Stimulated activated CD4-positive, alpha-beta T cell treated with anti-CD3 and anti-CD28 coated beads, Interleukin-15, amount 100 ng/mL, for 48 hours (primary cell): ENCODE measurements at regions not wholly inside any gene's neighbourhood (a gene's known extent, or its start where the extent isn't known, plus 50 kb on each side); places are given as distances from the start of the nearest gene placed in this dataset.
"Not testable (repeated sequence)": the region's sequence is repeated elsewhere in the genome, so short reads cannot be mapped to it uniquely, and the experiment has no call there.

Source experiments
- DNase-seq, 2 donors: peaks; one replicate each; pipeline ENCODE4 v3.0.0-alpha.2; 2020; ENCODE audit warnings: low read depth in 2 of 2

GRCh38 chr1:234960722-234961455 lies 167.7 kb downstream of the TOMM20 start:
- DNase-seq, result no peak

- DNase-seq, result no peak
These were observed 169.7 kb downstream of the TOMM20 start for GRCh38 chr1:234958706-234959657.

- no peak for DNase-seq
These were observed 170.5 kb downstream of the TOMM20 start for GRCh38 chr1:234958066-234958705.

GRCh38 chr1:234957330-234958065 lies 171.1 kb downstream of the TOMM20 start:
- no peak for DNase-seq

GRCh38 chr1:234956821-234957329 lies 171.8 kb downstream of the TOMM20 start:
- DNase-seq, result no peak

- DNase-seq, result no peak
These were observed 173.4 kb downstream of the TOMM20 start for GRCh38 chr1:234955107-234955731.

- no peak for DNase-seq
These were observed 174.0 kb downstream of the TOMM20 start for GRCh38 chr1:234954613-234955012.

GRCh38 chr1:234953655-234954405 lies 174.8 kb downstream of the TOMM20 start:
- DNase-seq, result no peak

GRCh38 chr1:234950598-234950997 lies 178.0 kb downstream of the TOMM20 start:
- no peak for DNase-seq

GRCh38 chr1:234949528-234949927 lies 179.1 kb downstream of the TOMM20 start:
- not testable (repeated sequence) for DNase-seq

- no peak for DNase-seq
These were observed 183.9 kb downstream of the TOMM20 start for GRCh38 chr1:234944439-234945344.

- no peak for DNase-seq
These were observed 184.7 kb downstream of the TOMM20 start for GRCh38 chr1:234943836-234944402.

GRCh38 chr1:234942879-234943506 lies 185.6 kb downstream of the TOMM20 start:
- DNase-seq, result no peak

GRCh38 chr1:234942012-234942332 lies 186.7 kb downstream of the TOMM20 start:
- no peak for DNase-seq

- DNase-seq, result no peak
These were observed 187.2 kb downstream of the TOMM20 start for GRCh38 chr1:234941321-234942011.

- no peak for DNase-seq
These were observed 187.8 kb downstream of the TOMM20 start for GRCh38 chr1:234940841-234941240.

- DNase-seq, result no peak
These were observed 189.7 kb downstream of the TOMM20 start for GRCh38 chr1:234938924-234939323.

GRCh38 chr1:234938135-234938534 lies 190.5 kb downstream of the TOMM20 start:
- no peak for DNase-seq
